H9 (cell line): ENCODE measurements at regions not wholly inside any gene's neighbourhood (a gene's known extent, or its start where the extent isn't known, plus 50 kb on each side); places are given as distances from the start of the nearest gene placed in this dataset.

ENCODE experiments used
- DNase-seq: peaks from one replicate; pipeline ENCODE4 v3.0.0-alpha.2; 2017
- H2AFZ ChIP-seq: one replicate; pipeline ENCODE4 v1.6.1; 2013; ENCODE audit warnings: mild to moderate bottlenecking, low read length, control low read depth, moderate library complexity
- H2AK5ac ChIP-seq: 2 replicates; pipeline ENCODE4 v1.6.1; 2013; ENCODE audit warnings: low read length, control low read depth, mixed read lengths; ENCODE audit not compliant: insufficient read length
- H2BK120ac ChIP-seq: one replicate; pipeline ENCODE4 v1.6.1; 2013; ENCODE audit warnings: low read depth, mild to moderate bottlenecking, low read length, control low read depth, inconsistent platforms; ENCODE audit not compliant: poor library complexity, severe bottlenecking
- H2BK12ac ChIP-seq: 2 replicates; pipeline ENCODE4 v1.6.1; 2013; ENCODE audit warnings: low read length, control low read depth, mixed read lengths, low read depth; ENCODE audit not compliant: insufficient read length
- H2BK15ac ChIP-seq: 2 replicates; pipeline ENCODE4 v1.6.1; 2013; ENCODE audit warnings: low read depth, low read length, control low read depth
- H2BK20ac ChIP-seq: one replicate; pipeline ENCODE4 v1.6.1; 2013; ENCODE audit warnings: low read depth, mild to moderate bottlenecking, low read length, control low read depth, inconsistent platforms; ENCODE audit not compliant: poor library complexity, severe bottlenecking
- H2BK5ac ChIP-seq: 2 replicates; pipeline ENCODE4 v1.6.1; 2013; ENCODE audit warnings: low read length, control low read depth, mixed read lengths; ENCODE audit not compliant: insufficient read length
- H3K14ac ChIP-seq: 2 replicates; pipeline ENCODE4 v1.6.1; 2013; ENCODE audit warnings: low read length, control low read depth; ENCODE audit not compliant: insufficient read depth
- H3K18ac ChIP-seq: 2 replicates; pipeline ENCODE4 v1.6.1; 2013; ENCODE audit warnings: low read depth, mild to moderate bottlenecking, mixed read lengths, low read length, control low read depth; ENCODE audit not compliant: insufficient read length
- H3K23ac ChIP-seq: 2 replicates; pipeline ENCODE4 v1.6.1; 2013; ENCODE audit warnings: low read length, control low read depth, mixed read lengths, low read depth; ENCODE audit not compliant: insufficient read length
- H3K23me2 ChIP-seq: 2 replicates; pipeline ENCODE4 v1.6.1; 2013; ENCODE audit warnings: low read depth, mild to moderate bottlenecking, mixed read lengths, low read length, control low read depth; ENCODE audit not compliant: insufficient read length, poor library complexity, severe bottlenecking
- H3K27ac ChIP-seq: 2 replicates; pipeline ENCODE4 v1.5.1; 2013; ENCODE audit warnings: low read length, control low read depth, mixed read lengths, low read depth; ENCODE audit not compliant: insufficient read length
- H3K27me3 ChIP-seq: 2 replicates; pipeline ENCODE4 v1.6.1; 2013; ENCODE audit warnings: low read length, control low read depth, inconsistent platforms; ENCODE audit not compliant: insufficient read depth
- H3K4ac ChIP-seq: 2 replicates; pipeline ENCODE4 v1.6.1; 2013; ENCODE audit warnings: low read depth, mild to moderate bottlenecking, control low read depth, inconsistent platforms, low read length, moderate library complexity
- H3K4me1 ChIP-seq: 2 replicates; pipeline ENCODE4 v1.6.1; 2013; ENCODE audit warnings: low read length, control low read depth, inconsistent platforms; ENCODE audit not compliant: insufficient read depth
- H3K4me2 ChIP-seq: 2 replicates; pipeline ENCODE4 v1.6.1; 2013; ENCODE audit warnings: low read length, control low read depth, mixed read lengths; ENCODE audit not compliant: insufficient read length, insufficient read depth
- H3K56ac ChIP-seq: 2 replicates; pipeline ENCODE4 v1.6.1; 2013; ENCODE audit warnings: low read depth, mild to moderate bottlenecking, mixed read lengths, low read length, control low read depth; ENCODE audit not compliant: insufficient read length
- H3K79me1 ChIP-seq: 2 replicates; pipeline ENCODE4 v1.6.1; 2013; ENCODE audit warnings: low read depth, mild to moderate bottlenecking, moderate library complexity, low read length, control low read depth, inconsistent platforms; ENCODE audit not compliant: insufficient read depth, poor library complexity, severe bottlenecking
- H3K79me2 ChIP-seq: 2 replicates; pipeline ENCODE4 v1.6.1; 2013; ENCODE audit warnings: low read length, control low read depth, inconsistent platforms; ENCODE audit not compliant: insufficient read depth
- H3K9ac ChIP-seq: 2 replicates; pipeline ENCODE4 v1.6.1; 2013; ENCODE audit warnings: low read length, control low read depth, mixed read lengths; ENCODE audit not compliant: insufficient read length; ENCODE audit errors: extremely low read depth
- H3K9me3 ChIP-seq: one replicate; pipeline ENCODE4 v1.6.1; 2013; ENCODE audit warnings: low read depth, low read length, inconsistent platforms; ENCODE audit not compliant: control insufficient read depth
- H3T11ph ChIP-seq: one replicate; pipeline ENCODE4 v1.6.1; 2013; ENCODE audit warnings: mild to moderate bottlenecking, low read length, control low read depth, inconsistent platforms
- H4K20me1 ChIP-seq: one replicate; pipeline ENCODE4 v1.6.1; 2013; ENCODE audit not compliant: control insufficient read depth, insufficient read length, insufficient read depth
- H4K5ac ChIP-seq: 2 replicates; pipeline ENCODE4 v1.6.1; 2013; ENCODE audit warnings: low read depth, mild to moderate bottlenecking, mixed read lengths, low read length, control low read depth; ENCODE audit not compliant: insufficient read length
- H4K8ac ChIP-seq: replicated peaks from 2 replicates; pipeline ENCODE4 v1.6.1; 2013; ENCODE audit warnings: low read length, control low read depth, mixed read lengths, low read depth; ENCODE audit not compliant: insufficient read length
- H4K91ac ChIP-seq: 2 replicates; pipeline ENCODE4 v1.6.1; 2013; ENCODE audit warnings: low read depth, mild to moderate bottlenecking, moderate library complexity, mixed read lengths, low read length, control low read depth; ENCODE audit not compliant: insufficient read length
- H3K27ac Mint-ChIP-seq, 3 experiments: 2 replicates in 2 of 3; 3 replicates in 1 of 3; pipeline ENCODE4 v1.8.0; 2020 to 2021; ENCODE audit warnings: mixed read lengths in 3 of 3, mild to moderate bottlenecking in 1 of 3, moderate library complexity in 1 of 3
- H3K27me3 Mint-ChIP-seq: 2 replicates; pipeline ENCODE4 v1.8.0; 2021; ENCODE audit warnings: low read depth, mild to moderate bottlenecking, moderate library complexity, mixed read lengths
- H3K36me3 Mint-ChIP-seq, 3 experiments: 2 replicates in 2 of 3; 3 replicates in 1 of 3; pipeline ENCODE4 v1.8.0; 2020 to 2021; ENCODE audit warnings: low read depth in 3 of 3, mixed read lengths in 3 of 3; ENCODE audit not compliant: insufficient read depth in 1 of 3
- H3K4me1 Mint-ChIP-seq, 2 experiments: 2 replicates each; pipeline ENCODE4 v1.8.0; 2020; ENCODE audit warnings: mixed read lengths in 2 of 2
- H3K4me3 Mint-ChIP-seq, 2 experiments: 2 replicates in 1 of 2; 3 replicates in 1 of 2; pipeline ENCODE4 v1.8.0; 2020 to 2021; ENCODE audit warnings: mild to moderate bottlenecking in 2 of 2, mixed read lengths in 2 of 2, moderate library complexity in 1 of 2
- H3K9me3 Mint-ChIP-seq, 2 experiments: 2 replicates in 1 of 2; 3 replicates in 1 of 2; pipeline ENCODE4 v1.8.0; 2020; ENCODE audit warnings: mild to moderate bottlenecking in 2 of 2, mixed read lengths in 2 of 2, moderate library complexity in 1 of 2
- WGBS: extraction: QIAGEN DNeasy Blood & Tissue Kit; methylation state at CpG from one replicate; pipeline ENCODE4 v1.1.7; 2013; ENCODE audit warnings: missing lambda C conversion rate, low lambda C conversion rate, mixed read lengths; ENCODE audit not compliant: insufficient read length; ENCODE audit errors: extremely low coverage; 5-methylcytosine and 5-hydroxymethylcytosine counted together
- TF ChIP-seq, protein P1 (sequence below): fragments of 200-600 bp; sonication (generic); conservative IDR thresholded peaks from 3 replicates; pipeline ENCODE4 v1.8.0; 2021; ENCODE audit warnings: antibody characterized with exemption, mild to moderate bottlenecking

DNA sequence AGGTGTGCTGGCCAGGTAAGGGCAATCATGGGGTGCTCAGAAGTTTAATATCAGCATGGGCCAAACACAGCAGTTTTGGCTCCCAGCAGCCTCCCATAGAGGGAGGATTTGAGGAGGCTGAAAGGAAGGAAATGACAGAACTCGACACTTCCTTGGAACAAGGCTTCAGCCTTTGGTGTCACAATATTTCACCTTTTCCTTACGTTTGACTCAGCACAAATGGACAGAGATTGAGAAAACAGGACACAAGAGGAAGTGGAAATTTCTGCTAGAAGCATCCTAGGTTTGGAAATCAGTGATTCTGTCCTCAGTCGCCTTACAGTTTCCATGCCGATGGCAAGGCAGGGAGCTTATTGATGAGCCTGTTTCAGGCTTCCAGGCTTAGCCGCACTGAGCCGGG, 181.4 kb downstream of the MAF start:
- Mint-ChIP-seq H3K36me3 (no peaks in the 10 kb centered on the region), H3K9me3 (no peaks in the 10 kb centered on the region), H3K4me1 (peaks cover 32 to 36% of the 10 kb centered on the region in 2 experiments), H3K27me3 (peaks cover 2% of the 10 kb centered on the region; the same call in 1 of the 2 replicates), H3K27ac (no peak overlapping the region), H3K4me3 (no peak overlapping the region)
- Histone ChIP-seq H3K14ac (no peak overlapping the region), H4K5ac (no peak overlapping the region), H2BK15ac (no peak overlapping the region), H2AFZ (no peak overlapping the region), H3K79me2 (no peaks in the 10 kb centered on the region), H3K4me2 (no peak overlapping the region), H3K18ac (no peak overlapping the region), H3K79me1 (no peaks in the 10 kb centered on the region), H3K9ac (no peak overlapping the region), H3K23me2 (no peaks in the 10 kb centered on the region), H3K23ac (no peak overlapping the region), H4K20me1 (no peaks in the 10 kb centered on the region), H3K9me3 (no peaks in the 10 kb centered on the region), H4K91ac (no peak overlapping the region), H2AK5ac (no peak overlapping the region), H2BK20ac (no peak overlapping the region), H3K27me3 (no peaks in the 10 kb centered on the region), H4K8ac (no peak overlapping the region), H3K4me1 (0 out of 2 replicates have a peak, but pooled peaks cover 2% of the 10 kb centered on the region), H3K4ac (no peak overlapping the region), H3K27ac (no peak overlapping the region), H2BK5ac (no peak overlapping the region), H2BK12ac (no peak overlapping the region), H2BK120ac (no peak overlapping the region), H3T11ph (no peak overlapping the region), H3K56ac (no peak overlapping the region)
- DNase-seq, result no peak
- TF ChIP-seq, protein P1, sequence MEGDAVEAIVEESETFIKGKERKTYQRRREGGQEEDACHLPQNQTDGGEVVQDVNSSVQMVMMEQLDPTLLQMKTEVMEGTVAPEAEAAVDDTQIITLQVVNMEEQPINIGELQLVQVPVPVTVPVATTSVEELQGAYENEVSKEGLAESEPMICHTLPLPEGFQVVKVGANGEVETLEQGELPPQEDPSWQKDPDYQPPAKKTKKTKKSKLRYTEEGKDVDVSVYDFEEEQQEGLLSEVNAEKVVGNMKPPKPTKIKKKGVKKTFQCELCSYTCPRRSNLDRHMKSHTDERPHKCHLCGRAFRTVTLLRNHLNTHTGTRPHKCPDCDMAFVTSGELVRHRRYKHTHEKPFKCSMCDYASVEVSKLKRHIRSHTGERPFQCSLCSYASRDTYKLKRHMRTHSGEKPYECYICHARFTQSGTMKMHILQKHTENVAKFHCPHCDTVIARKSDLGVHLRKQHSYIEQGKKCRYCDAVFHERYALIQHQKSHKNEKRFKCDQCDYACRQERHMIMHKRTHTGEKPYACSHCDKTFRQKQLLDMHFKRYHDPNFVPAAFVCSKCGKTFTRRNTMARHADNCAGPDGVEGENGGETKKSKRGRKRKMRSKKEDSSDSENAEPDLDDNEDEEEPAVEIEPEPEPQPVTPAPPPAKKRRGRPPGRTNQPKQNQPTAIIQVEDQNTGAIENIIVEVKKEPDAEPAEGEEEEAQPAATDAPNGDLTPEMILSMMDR, result no peak
- no CpG with 5 or more reads among the region's 6 CpGs for WGBS
